A549 (cell line): ENCODE measurements at regions not wholly inside any gene's neighbourhood (a gene's known extent, or its start where the extent isn't known, plus 50 kb on each side); places are given as distances from the start of the nearest gene placed in this dataset.

ENCODE experiments used
- CHD2 ChIP-seq: fragments of 150-350 bp; IDR thresholded peaks from 2 replicates; pipeline ENCODE4 v1.6.1; 2014; ENCODE audit warnings: low read length; ENCODE audit not compliant: partially characterized antibody
- CTCF ChIP-seq: fragments of >200 bp; sonication (Bioruptor Twin); formaldehyde crosslinking; IDR thresholded peaks from 3 replicates; pipeline ENCODE4 v1.5.1; 2016
- EP300 ChIP-seq, 2 experiments: fragments of >200 bp; sonication (Bioruptor Twin); formaldehyde crosslinking; IDR thresholded peaks; 2 replicates in 1 of 2; 3 replicates in 1 of 2; pipeline ENCODE4 v1.6.1; 2016 to 2017
- JUN ChIP-seq, 2 experiments: fragments of >200 bp; sonication (Bioruptor Twin); formaldehyde crosslinking; IDR thresholded peaks; 2 replicates in 1 of 2; 3 replicates in 1 of 2; pipeline ENCODE4 v1.6.1; 2016 to 2017
- MAFK ChIP-seq: fragments of 450-650 bp; IDR thresholded peaks from 2 replicates; pipeline ENCODE4 v1.6.1; 2014; ENCODE audit not compliant: partially characterized antibody
- MYC ChIP-seq: IDR thresholded peaks from 2 replicates; pipeline ENCODE4 v1.6.1; 2012; ENCODE audit warnings: mild to moderate bottlenecking, inconsistent platforms, low read length, improper control_type of control experiment, borderline replicate concordance
- PBX3 ChIP-seq: IDR thresholded peaks from 2 replicates; pipeline ENCODE4 v1.6.1; 2012
- POLR2A ChIP-seq: IDR thresholded peaks from 2 replicates; pipeline ENCODE4 v1.6.1; 2012; ENCODE audit warnings: mild to moderate bottlenecking, low read length
- SMC3 ChIP-seq: fragments of >200 bp; sonication (Bioruptor Twin); formaldehyde crosslinking; IDR thresholded peaks from 3 replicates; pipeline ENCODE4 v1.6.1; 2018; ENCODE audit warnings: inconsistent platforms

DNA sequence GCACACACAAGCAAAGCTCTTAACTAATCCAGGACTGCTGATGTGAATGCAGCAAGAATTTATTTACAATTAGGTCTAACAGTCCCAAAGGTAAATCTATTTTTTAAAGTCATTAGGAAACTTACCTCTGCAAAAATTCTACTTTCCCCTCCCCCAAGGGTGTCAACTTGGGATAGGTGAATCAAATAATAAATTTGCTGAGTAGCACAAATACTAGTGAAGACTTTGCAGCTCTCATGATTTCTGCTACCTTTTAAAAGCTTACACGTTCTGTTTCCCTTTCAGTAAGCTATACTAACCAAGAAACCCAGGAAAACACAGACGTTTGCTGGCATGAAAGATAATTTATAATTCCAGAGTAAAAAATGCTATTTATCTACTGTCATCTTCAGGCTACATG is 296.6 kb upstream of the SLC7A11 start:
- TF ChIP-seq CTCF (no peak), CHD2 (no peak), SMC3 (no peak), MYC (no peak), MAFK (peak; percentile 2), JUN (IDR thresholded peaks at IDR 0.05) (no peak), EP300 (IDR thresholded peaks at IDR 0.05) (no peak), PBX3 (no peak), POLR2A (no peak)
